HepG2 (cell line): ENCODE measurements at regions not wholly inside any gene's neighbourhood (a gene's known extent, or its start where the extent isn't known, plus 50 kb on each side); places are given as distances from the start of the nearest gene placed in this dataset.

ENCODE experiments used
- ATAC-seq: fragments of 200-7000 bp; cut with Tn5 transposase; 3 replicates; pipeline ENCODE4 v1.9.1; 2020; ENCODE audit warnings: mild to moderate bottlenecking, moderate library complexity
- BruUV-seq: library from RNA; stranded (reverse); fragments of 400-500 nt; replicated peaks from 2 replicates; lab custom pipeline; 2021; lab: Mats Ljungman, UMichigan
- CTCF ChIA-PET: fragments of 300-600 bp; formaldehyde crosslinking; extraction: SDS; loops from one replicate; lab custom pipeline; 2021; ENCODE audit warnings: low total read pairs, inconsistent platforms, low intra/inter-chr PET ratio; lab: Yijun Ruan, JAX
- POLR2A ChIA-PET: fragments of 350-600 bp; sonication (Branson Sonifier 250); formaldehyde crosslinking; loops from one replicate; lab custom pipeline; 2020; ENCODE audit warnings: antibody characterized with exemption, inconsistent platforms; lab: Yijun Ruan, JAX
- DNase-seq: peaks from one replicate; pipeline ENCODE4 v3.0.0-alpha.2; 2015; ENCODE audit warnings: low spot score
- FAIRE-seq: peaks from 3 replicates; lab custom pipeline; 2011; peaks lifted over from hg19 to GRCh38; lab: Jason Lieb, UNC
- H2AFZ ChIP-seq: one replicate; pipeline ENCODE4 v1.6.1; 2011; ENCODE audit warnings: low read length, inconsistent platforms
- H3K27ac ChIP-seq: fragments of 300-600 bp; 3 replicates; pipeline ENCODE4 v1.8.0; 2011; ENCODE audit warnings: mixed run types, mild to moderate bottlenecking, mixed read lengths, low read length, inconsistent platforms; ENCODE audit not compliant: insufficient read depth; ENCODE audit errors: extremely low read length
- H3K27me3 ChIP-seq, 2 experiments: fragments of 200-600 bp in 1 of 2; 2 replicates in 1 of 2; 3 replicates in 1 of 2; pipeline versions ENCODE4 v1.6.0 to v1.8.0; 2011; ENCODE audit warnings: low read length in 2 of 2, mild to moderate bottlenecking in 2 of 2, moderate library complexity in 2 of 2, inconsistent platforms in 1 of 2; ENCODE audit not compliant: insufficient read depth in 2 of 2, control insufficient read depth in 1 of 2
- H3K36me3 ChIP-seq, 2 experiments: fragments of 200-600 bp in 1 of 2; replicated peaks in 1 of 2; 2 replicates in 1 of 2; 3 replicates in 1 of 2; pipeline versions ENCODE4 v1.5.1 to v1.8.0; 2011; ENCODE audit warnings: low read length in 2 of 2, inconsistent platforms in 1 of 2; ENCODE audit not compliant: insufficient read depth in 2 of 2, control insufficient read depth in 1 of 2
- H3K4me1 ChIP-seq: 2 replicates; pipeline ENCODE4 v1.5.1; 2012; ENCODE audit warnings: low read length, inconsistent platforms; ENCODE audit not compliant: insufficient read depth
- H3K4me2 ChIP-seq: 2 replicates; pipeline ENCODE4 v1.6.0; 2011; ENCODE audit warnings: low read depth, low read length, inconsistent platforms
- H3K4me3 ChIP-seq, 3 experiments: fragments of 200-600 bp in 1 of 3; sonication (generic), shearing (Covaris generic) in 1 of 3; replicated peaks in 1 of 3; 2 replicates each; pipeline ENCODE4 v1.5.1; 2011 to 2016; ENCODE audit warnings: low read length in 3 of 3, inconsistent platforms in 2 of 3, low read depth in 2 of 3, mild to moderate bottlenecking in 2 of 3, control low read depth in 1 of 3, mixed read lengths in 1 of 3; ENCODE audit not compliant: insufficient read depth in 1 of 3
- H3K79me2 ChIP-seq: one replicate; pipeline ENCODE4 v1.6.1; 2011; ENCODE audit warnings: low read length, inconsistent platforms; ENCODE audit not compliant: insufficient read depth
- H3K9ac ChIP-seq: 2 replicates; pipeline ENCODE4 v1.6.0; 2011; ENCODE audit warnings: mild to moderate bottlenecking, low read depth, low read length, inconsistent platforms; ENCODE audit not compliant: insufficient read depth
- H3K9me3 ChIP-seq: 2 replicates; pipeline ENCODE4 v1.5.1; 2012; ENCODE audit warnings: mild to moderate bottlenecking, low read length
- H4K20me1 ChIP-seq: 2 replicates; pipeline ENCODE4 v1.6.0; 2011; ENCODE audit warnings: inconsistent platforms, mild to moderate bottlenecking, low read length, moderate library complexity; ENCODE audit not compliant: insufficient read depth
- AHR ChIP-seq: IDR thresholded peaks from 2 replicates; pipeline ENCODE4 v1.6.1; 2018; ENCODE audit warnings: missing genetic modification reagents, missing compliant biosample characterization
- CEBPZ ChIP-seq: IDR thresholded peaks from 2 replicates; pipeline ENCODE4 v1.6.1; 2012; ENCODE audit warnings: low read length, improper control_type of control experiment
- DR1 ChIP-seq: sonication (generic); formaldehyde crosslinking; IDR thresholded peaks from 2 replicates; pipeline ENCODE4 v1.8.0; 2021; ENCODE audit warnings: mild to moderate bottlenecking, missing genetic modification reagents, inconsistent platforms
- GPBP1L1 ChIP-seq: sonication (generic); formaldehyde crosslinking; IDR thresholded peaks from 2 replicates; pipeline ENCODE4 v1.5.0; 2020; ENCODE audit warnings: mild to moderate bottlenecking, missing genetic modification reagents
- IKZF5 ChIP-seq: IDR thresholded peaks from 2 replicates; pipeline ENCODE4 v1.6.1; 2018; ENCODE audit warnings: missing genetic modification reagents, mild to moderate bottlenecking, missing compliant biosample characterization
- KLF13 ChIP-seq: sonication (generic); formaldehyde crosslinking; IDR thresholded peaks from 2 replicates; pipeline ENCODE4 v1.4.0; 2020; ENCODE audit warnings: mild to moderate bottlenecking, missing genetic modification reagents
- LBX2 ChIP-seq: sonication (generic); formaldehyde crosslinking; IDR thresholded peaks from 2 replicates; pipeline ENCODE4 v1.5.0; 2020; ENCODE audit warnings: missing genetic modification reagents, mild to moderate bottlenecking, borderline replicate concordance
- ZNF205 ChIP-seq: IDR thresholded peaks from 2 replicates; pipeline ENCODE4 v1.6.1; 2018; ENCODE audit warnings: missing biosample characterization, missing genetic modification reagents
- ZNF407 ChIP-seq: sonication (generic); formaldehyde crosslinking; IDR thresholded peaks from one replicate; pipeline ENCODE4 v1.5.1; 2020; ENCODE audit warnings: mild to moderate bottlenecking, missing genetic modification reagents; ENCODE audit errors: not compliant biosample characterization
- ZNF746 ChIP-seq: sonication (generic); formaldehyde crosslinking; IDR thresholded peaks from 2 replicates; pipeline ENCODE4 v1.8.0; 2022; ENCODE audit warnings: mild to moderate bottlenecking, missing genetic modification reagents
- ZNF879 ChIP-seq: sonication (generic); formaldehyde crosslinking; IDR thresholded peaks from 2 replicates; pipeline ENCODE4 v1.8.1; 2023; ENCODE audit warnings: missing genetic modification reagents
- WGBS: methylation state at CpG from one replicate; pipeline ENCODE4 v1.1.6; 2017; ENCODE audit warnings: low lambda C conversion rate; 5-methylcytosine and 5-hydroxymethylcytosine counted together
- in situ Hi-C: cut with HindIII; loops from 2 replicates; pipeline ENCODE4 v1.10.0; 2017; ENCODE audit warnings: low pct_unique_long_range_greater_than_20kb; ENCODE audit not compliant: extremely low pct_ligation_motif_present
- intact Hi-C: fragments of 100-400 bp; cut with micrococcal nuclease; formaldehyde crosslinking; loops from one replicate; pipeline ENCODE4 v1.10.0; 2022; ENCODE audit not compliant: unreplicated experiment

- BruUV-seq, result no TSS peak
- Histone ChIP-seq H3K9me3 (no peaks in the 10 kb centered on the region), H4K20me1 (no peaks in the 10 kb centered on the region), H3K27ac (no peak overlapping the region), H3K36me3 (no peaks in the 10 kb centered on the region), H2AFZ (no peak overlapping the region), H3K4me2 (no peak overlapping the region), H3K27me3 (peaks cover 1 to 3% of the 10 kb centered on the region in 2 experiments; a peak in 2 of 5 replicates), H3K4me3 (no peak overlapping the region), H3K4me1 (no peaks in the 10 kb centered on the region), H3K9ac (no peak overlapping the region), H3K79me2 (no peaks in the 10 kb centered on the region)
- FAIRE-seq, result no peak
- WGBS, result 5% methylated on average over 5 of the region's 5 CpGs
- POLR2A ChIA-PET, result no interaction called here
- intact Hi-C loops, result no loop called here
- CTCF ChIA-PET, result no interaction called here
- no peak for ATAC-seq
- in situ Hi-C loops, result no loop called here
- DNase-seq, result no peak
- TF ChIP-seq GPBP1L1 (CRISPR knock-in tag) (no peak), ZNF205 (CRISPR knock-in tag) (no peak), DR1 (CRISPR knock-in tag) (no peak), IKZF5 (no peak), ZNF746 (CRISPR knock-in tag) (no peak), ZNF407 (no peak), AHR (CRISPR knock-in tag) (no peak), LBX2 (CRISPR knock-in tag) (no peak), ZNF879 (no peak), CEBPZ (no peak), KLF13 (CRISPR knock-in tag) (no peak)
Measured at GRCh38 chr1:112312879-112313278, 83.1 kb upstream of the CTTNBP2NL start.
